Fibroblast of villous mesenchyme (primary cell): ENCODE measurements at regions not wholly inside any gene's neighbourhood (a gene's known extent, or its start where the extent isn't known, plus 50 kb on each side); places are given as distances from the start of the nearest gene placed in this dataset.

Experiments used
- DNase-seq: peaks from one replicate; pipeline ENCODE4 v3.0.0-alpha.2; 2010; ENCODE audit warnings: low read depth
- H3K4me3 ChIP-seq: 2 replicates; pipeline ENCODE4 v1.5.1; 2011; ENCODE audit warnings: low read depth, mild to moderate bottlenecking, low read length
- TF ChIP-seq, protein P1 (sequence below): IDR thresholded peaks from 2 replicates; pipeline ENCODE4 v1.5.1; 2012; ENCODE audit warnings: low read depth, mild to moderate bottlenecking, low read length; ENCODE audit not compliant: insufficient read depth

DNA sequence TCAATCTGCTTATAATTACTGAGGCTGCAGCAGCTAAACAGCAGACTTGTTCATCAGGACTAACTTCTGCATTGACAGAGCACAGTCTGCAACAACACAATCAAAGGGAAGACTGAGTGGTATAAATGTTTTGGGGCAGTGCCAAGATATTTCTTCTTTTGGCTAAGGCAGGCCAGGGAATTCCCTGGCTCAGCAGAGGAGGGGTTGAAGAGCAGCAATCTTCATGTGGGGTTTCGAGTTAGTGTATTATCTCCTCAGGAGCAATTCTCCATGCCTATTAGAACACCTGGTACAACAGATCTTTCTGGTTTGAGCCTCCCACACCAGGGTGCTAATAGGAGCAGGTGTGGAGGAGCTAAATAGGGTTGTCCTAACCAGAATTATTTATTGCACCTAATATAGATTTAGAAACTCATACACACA is 103.0 kb upstream of the STK17B start:
- DNase-seq: peak; percentile 48
- TF ChIP-seq, protein P1, sequence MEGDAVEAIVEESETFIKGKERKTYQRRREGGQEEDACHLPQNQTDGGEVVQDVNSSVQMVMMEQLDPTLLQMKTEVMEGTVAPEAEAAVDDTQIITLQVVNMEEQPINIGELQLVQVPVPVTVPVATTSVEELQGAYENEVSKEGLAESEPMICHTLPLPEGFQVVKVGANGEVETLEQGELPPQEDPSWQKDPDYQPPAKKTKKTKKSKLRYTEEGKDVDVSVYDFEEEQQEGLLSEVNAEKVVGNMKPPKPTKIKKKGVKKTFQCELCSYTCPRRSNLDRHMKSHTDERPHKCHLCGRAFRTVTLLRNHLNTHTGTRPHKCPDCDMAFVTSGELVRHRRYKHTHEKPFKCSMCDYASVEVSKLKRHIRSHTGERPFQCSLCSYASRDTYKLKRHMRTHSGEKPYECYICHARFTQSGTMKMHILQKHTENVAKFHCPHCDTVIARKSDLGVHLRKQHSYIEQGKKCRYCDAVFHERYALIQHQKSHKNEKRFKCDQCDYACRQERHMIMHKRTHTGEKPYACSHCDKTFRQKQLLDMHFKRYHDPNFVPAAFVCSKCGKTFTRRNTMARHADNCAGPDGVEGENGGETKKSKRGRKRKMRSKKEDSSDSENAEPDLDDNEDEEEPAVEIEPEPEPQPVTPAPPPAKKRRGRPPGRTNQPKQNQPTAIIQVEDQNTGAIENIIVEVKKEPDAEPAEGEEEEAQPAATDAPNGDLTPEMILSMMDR: no peak
- no peak overlapping the region for H3K4me3 ChIP-seq

DNA sequence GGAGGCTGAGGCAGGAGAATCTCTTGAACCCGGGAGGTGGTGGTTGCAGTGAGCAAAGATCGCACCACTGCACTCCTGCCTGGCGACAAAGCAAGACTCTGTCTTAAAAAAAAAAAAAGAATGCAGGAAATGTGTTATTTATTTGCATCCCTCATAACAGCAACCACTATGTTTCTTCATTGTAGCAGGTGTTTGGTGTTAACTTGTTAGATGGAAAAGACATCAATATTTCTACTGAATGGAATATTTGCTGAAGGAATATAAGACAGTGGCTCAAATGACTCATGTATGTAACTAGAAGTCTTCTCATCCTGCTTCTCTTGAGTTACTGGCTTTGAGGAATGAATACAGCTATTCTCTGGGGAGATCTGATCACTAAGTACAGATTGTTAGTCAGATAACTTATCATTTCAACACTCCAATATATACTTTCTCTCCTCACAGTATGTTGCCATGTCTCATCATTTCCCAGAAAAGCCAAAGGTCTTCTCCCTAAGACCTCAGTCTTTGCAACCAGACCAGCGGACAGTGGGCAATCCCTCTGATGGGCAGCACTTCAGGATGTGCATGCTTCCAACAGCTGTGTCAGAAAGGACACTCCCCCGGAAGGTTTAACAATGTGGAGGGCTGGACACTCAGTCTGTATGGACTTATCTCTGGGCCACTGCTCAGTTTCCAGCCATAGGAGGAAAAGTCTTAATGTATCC is 104.4 kb upstream of the STK17B start:
- H3K4me3 ChIP-seq: no peak overlapping the region
- TF ChIP-seq, protein P1: no peak
- DNase-seq: peak; percentile 59

DNA sequence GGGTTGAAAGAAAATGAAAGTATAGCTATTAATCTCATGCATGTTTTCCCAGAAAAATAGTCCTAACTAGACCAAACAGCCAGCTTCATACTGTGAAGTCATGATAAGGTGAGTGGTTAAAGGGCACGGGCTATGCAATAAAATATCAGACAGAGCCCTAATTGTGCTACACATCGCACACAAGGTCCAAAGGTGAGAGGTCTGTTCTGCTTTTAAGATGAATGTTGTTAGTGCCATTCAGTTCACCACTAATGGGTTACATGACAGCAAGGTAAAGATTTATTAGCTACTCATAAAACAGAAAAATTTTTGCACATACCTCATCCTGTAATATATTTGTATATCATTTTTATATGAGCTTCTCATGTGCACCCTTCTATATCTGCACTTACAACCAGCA is 105.0 kb upstream of the STK17B start:
- H3K4me3 ChIP-seq: no peak overlapping the region
- DNase-seq: no peak
- TF ChIP-seq, protein P1: no peak

DNA sequence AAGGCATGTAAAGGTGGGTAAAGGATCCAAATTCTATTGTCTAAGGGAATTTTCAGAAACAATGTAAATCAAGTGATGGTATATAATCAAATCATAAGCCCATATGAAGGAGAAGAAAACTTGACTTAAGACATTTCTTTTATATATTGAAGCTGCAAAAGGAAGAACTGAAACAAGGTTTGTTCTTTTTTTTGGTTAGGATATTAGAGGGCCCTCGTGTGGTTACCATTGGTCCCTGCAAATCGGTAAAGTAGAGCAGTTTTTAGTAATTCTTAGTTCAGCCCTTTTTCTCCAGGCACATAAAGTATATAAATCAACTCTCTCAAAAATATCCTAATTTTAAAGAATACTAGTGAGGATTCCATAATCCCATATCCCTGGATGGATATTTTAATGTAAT is 105.6 kb upstream of the STK17B start:
- TF ChIP-seq, protein P1: peak; percentile 72
- H3K4me3 ChIP-seq: no peak overlapping the region
- DNase-seq: peak; percentile 62

DNA sequence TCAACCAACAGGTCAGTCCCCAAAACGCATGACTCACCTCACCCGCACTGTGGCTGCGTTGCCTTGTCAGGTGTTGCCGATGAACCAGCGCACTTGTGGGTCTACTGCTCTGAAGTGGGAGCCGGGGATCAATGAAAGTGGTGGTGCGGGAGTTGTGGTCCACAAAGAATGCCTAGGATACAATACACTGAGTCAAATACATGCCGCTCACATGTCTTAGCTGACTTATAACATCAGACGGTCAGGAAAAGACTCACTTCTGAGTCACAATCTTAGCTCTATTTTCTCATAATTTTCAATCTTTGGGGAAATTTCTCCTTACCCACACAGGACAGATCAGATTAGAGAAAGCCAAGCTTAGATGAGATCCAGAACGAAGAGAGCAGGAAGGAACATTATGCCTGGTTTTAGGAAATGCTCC is 107.1 kb upstream of the STK17B start:
- TF ChIP-seq, protein P1: no peak
- H3K4me3 ChIP-seq: no peak overlapping the region
- peak; percentile 16 for DNase-seq

GRCh38 chr2:196279541-196279940 is 108.2 kb upstream of the STK17B start:
- TF ChIP-seq, protein P1: no peak
- no peak for DNase-seq

More at GRCh38 chr2:196279541-196279940, 108.2 kb upstream of the STK17B start:
- H3K4me3 ChIP-seq: no peak overlapping the region
